HEK293T (cell line): ENCODE measurements at regions not wholly inside any gene's neighbourhood (a gene's known extent, or its start where the extent isn't known, plus 50 kb on each side); places are given as distances from the start of the nearest gene placed in this dataset.

Source experiments
- ARNT ChIP-seq: fragments of 450-650 bp; IDR thresholded peaks from 2 replicates; pipeline ENCODE4 v1.6.1; 2017; ENCODE audit warnings: mild to moderate bottlenecking
- BHLHE40 ChIP-seq: fragments of 450-650 bp; IDR thresholded peaks from 2 replicates; pipeline ENCODE4 v1.6.1; 2016; ENCODE audit warnings: mild to moderate bottlenecking, moderate library complexity, borderline replicate concordance
- ELF4 ChIP-seq: fragments of 450-650 bp; IDR thresholded peaks from 2 replicates; pipeline ENCODE4 v1.6.1; 2017; ENCODE audit warnings: antibody characterized with exemption
- SP1 ChIP-seq: fragments of 450-650 bp; IDR thresholded peaks from 2 replicates; pipeline ENCODE4 v1.6.1; 2017
- ZNF384 ChIP-seq: fragments of 450-650 bp; IDR thresholded peaks from 2 replicates; pipeline ENCODE4 v1.6.1; 2016

- TF ChIP-seq ELF4 (no peak), ZNF384 (no peak), ARNT (no peak), SP1 (no peak), BHLHE40 (no peak)
Measured at GRCh38 chr22:26839216-26839615, 181.8 kb downstream of the MIAT start.
